Stimulated activated CD4-positive, alpha-beta T cell treated with anti-CD3 and anti-CD28 coated beads, Interleukin-2, amount 100 ng/mL, for 4 hours (primary cell): ENCODE measurements at regions not wholly inside any gene's neighbourhood (a gene's known extent, or its start where the extent isn't known, plus 50 kb on each side); places are given as distances from the start of the nearest gene placed in this dataset.

Source experiments
- DNase-seq: peaks from one replicate; pipeline ENCODE4 v3.0.0-alpha.2; 2020; ENCODE audit warnings: low read depth

DNA sequence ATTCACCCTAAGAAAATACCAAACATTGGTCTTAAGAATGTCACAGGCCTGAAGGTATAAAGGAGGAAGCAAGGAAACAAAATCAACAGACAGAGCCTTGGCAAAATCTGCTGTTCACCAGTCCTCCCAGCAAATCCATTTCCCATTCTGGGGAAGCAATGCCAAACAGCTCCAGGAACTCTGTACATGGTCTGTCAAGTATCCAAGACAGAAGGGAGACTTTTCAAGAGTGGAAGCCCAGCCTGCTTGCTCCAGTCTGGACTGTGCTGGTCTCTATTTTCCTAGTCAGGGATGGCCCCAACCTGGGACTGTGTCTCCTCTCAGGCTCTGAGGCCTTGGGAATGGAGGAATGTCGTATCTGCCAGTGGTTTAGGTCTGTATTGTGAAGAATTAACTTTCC lies 251.5 kb downstream of the DAD1 start:
- no peak for DNase-seq

- no peak for DNase-seq
Observed at GRCh38 chr14:22336031-22336430, 253.0 kb downstream of the DAD1 start.

GRCh38 chr14:22334627-22335026 lies 254.4 kb downstream of the DAD1 start:
- no peak for DNase-seq

DNA sequence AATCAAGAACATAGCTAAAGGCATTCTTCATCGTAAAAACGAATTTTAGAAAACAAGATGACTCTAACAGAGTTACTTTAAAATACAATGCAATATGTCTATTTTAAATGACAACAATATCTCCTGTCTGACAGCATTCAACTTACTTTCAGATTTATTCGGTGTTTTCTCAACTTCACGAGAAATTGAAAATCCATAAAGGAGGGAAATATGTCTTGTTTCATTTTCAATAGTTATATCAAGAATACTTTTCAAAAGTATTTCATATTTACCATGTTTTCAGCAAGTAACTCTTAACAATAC lies 254.8 kb downstream of the DAD1 start:
- DNase-seq: no peak

DNA sequence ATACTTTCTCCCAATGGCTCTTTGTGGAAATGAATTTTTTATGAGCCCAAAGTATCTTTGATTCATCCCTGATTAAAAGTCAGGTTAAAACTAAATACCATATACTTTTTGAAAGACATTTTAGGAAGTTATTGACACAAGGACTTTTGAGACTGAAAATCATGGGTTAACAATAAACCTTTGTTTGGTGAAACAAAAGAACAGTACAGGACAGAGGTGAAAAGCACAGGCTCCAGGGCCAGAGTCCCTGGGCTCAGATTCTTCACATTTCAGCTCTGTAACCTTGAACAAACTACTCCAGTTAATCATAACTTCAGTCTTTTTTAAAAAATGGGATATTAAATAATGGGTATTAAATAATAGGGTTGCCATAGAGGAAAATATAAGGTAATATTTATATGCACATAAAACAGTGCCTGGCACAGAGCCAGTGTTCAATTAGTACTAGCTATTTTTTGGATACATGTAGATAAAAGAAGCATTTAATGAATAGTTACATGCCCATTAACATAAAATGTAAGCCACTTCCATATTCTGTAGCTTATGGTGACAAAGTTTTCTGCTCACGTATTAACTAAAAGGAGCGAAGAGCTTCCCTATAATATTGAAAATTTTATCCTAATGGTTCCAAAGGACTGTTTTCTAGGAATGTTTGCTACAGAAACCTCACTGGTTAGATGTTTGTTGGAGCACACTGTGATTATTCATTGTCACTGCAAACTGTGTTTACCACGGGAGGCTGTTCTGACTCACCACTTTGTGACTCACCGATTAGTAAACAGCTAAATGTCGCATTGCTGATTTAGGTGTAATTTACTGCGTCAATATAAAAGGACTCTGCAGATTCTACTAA lies 255.4 kb downstream of the DAD1 start:
- DNase-seq: no peak

- no peak for DNase-seq
Observed at GRCh38 chr14:22332686-22333421, 256.2 kb downstream of the DAD1 start.

DNA sequence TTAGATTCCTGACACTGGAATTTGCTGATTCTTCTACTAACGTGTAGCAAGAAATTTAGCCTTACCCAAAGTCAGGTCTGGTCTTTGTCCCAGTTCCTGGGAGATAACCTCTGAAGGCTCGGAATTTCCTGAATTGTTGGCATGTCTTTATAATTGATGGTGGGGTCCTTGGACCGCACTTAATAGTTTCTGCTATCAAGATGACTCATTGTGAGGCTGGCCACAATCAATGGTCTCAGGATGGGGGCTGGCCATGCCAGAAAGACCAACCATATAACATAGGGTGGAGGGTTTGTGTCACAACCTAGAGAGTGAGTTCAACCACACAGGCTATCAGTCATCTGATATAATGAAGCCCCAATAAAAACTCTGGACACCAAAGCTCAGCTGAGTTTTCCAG lies 259.7 kb downstream of the DAD1 start:
- DNase-seq: no peak

GRCh38 chr14:22325676-22326400 lies 263.2 kb downstream of the DAD1 start:
- DNase-seq: no peak

GRCh38 chr14:22320362-22320750 lies 268.7 kb downstream of the DAD1 start:
- no peak for DNase-seq

DNA sequence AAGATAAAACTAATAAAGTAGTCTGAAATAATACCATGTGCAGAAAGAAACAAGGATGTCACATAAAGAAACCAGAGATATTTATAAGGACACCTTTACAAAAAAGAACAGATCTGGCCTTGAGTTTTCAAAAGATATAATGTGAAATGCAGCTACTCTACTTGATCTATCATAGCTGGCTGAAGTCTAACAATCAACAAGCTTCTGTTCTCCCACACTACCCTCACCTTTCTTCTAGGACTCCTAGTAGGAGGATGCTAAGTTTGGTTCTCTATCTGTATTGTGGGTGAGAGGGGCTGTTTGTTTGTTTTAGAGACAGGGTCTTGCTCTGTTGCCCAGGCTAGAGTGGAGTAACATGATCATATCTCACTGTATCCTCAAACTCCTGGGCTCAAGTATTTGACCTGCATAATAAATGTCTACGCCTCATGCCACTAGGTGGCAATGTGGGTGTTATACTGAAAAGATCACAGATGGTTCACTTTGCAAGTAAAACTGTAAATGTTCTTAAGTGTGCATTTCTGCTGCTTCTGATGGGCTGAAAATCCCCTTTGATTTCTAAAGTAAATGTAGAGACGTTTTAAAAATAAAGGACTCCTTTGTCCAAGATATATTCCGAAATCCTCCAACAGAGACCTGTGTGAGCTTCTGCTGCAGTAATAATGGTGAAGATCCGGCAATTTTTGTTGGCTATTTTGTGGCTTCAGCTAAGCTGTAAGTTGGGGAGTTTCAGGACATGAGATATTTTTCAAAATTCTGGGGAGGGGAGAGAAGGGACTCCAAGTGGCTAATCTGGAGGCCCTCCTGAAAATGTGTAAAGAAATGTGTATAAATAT lies 269.3 kb downstream of the DAD1 start:
- DNase-seq: no peak

- DNase-seq: no peak
Observed at GRCh38 chr14:22318951-22319350, 270.1 kb downstream of the DAD1 start.

GRCh38 chr14:22316473-22316872 lies 272.6 kb downstream of the DAD1 start:
- no peak for DNase-seq

GRCh38 chr14:22315336-22315735 lies 273.7 kb downstream of the DAD1 start:
- DNase-seq: no peak

DNA sequence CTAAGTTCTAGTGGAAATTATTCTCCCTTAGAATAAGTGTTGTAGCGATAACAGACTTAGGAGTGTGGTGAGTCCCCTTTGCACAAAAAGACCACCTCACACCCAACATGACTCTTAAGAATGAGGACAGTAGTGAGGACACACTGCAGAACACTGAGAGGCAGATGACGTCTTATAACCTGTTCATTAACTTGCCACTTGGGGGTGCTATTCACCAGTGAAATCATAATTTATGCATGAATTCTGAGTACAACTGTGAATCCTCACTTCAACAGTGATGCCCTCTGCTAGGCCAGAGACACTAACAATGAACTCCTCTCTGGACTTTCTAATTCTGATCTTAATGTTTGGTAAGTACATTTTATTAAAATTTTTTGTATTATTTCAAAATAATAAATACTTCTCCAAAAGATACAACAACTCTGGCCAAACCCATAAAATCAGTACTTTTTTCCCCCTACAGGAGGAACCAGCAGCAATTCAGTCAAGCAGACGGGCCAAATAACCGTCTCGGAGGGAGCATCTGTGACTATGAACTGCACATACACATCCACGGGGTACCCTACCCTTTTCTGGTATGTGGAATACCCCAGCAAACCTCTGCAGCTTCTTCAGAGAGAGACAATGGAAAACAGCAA lies 274.7 kb downstream of the DAD1 start:
- no peak for DNase-seq

DNA sequence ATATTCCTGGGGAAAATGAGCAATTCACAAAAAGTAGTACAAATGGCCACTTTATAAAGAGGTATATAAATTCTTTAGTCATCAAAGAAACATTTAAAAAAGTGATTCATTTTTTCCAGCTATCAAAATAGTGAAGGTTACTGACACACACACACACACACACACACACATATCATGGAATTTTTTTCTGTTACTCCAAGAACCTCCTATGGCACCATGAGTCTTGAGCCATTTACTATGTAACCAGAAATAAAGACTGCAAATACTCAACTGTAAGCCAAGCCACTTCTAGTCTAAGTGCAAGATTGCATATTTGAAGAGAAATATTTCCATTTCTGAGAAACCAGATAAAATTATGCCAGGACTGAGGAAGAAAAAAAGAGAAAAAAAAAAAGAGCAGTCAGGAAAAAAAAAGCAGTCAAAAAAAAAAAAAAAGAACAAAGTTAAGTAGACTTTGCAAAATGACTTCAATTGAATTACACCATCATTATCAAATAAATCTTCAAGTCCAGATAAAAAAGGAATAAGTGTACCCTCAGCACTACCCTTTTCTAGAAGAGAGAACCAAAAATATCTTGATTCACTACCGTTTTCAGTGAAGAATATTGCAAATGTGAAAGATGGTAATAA lies 275.7 kb downstream of the DAD1 start:
- no peak for DNase-seq

DNA sequence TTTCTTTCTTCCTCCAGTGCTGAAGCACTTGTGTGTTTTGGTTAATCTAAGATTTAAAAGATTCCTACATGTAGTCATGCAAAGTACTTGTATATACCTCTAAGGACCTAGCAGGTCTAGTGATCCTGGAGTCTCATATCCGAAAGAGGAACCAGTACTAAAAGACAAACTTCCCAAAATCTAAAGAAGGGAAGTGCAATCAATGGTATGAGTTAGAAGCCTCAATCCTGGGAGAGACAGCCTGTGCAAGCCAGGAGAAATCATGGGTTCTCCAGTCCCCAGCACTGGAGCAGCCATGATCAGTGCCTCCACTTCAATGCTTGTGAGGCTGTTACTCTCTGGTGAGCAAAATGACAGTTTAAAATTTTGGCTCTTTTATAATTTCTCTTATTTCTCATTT lies 277.4 kb downstream of the DAD1 start:
- DNase-seq: no peak

GRCh38 chr14:22305607-22306006 lies 283.4 kb downstream of the DAD1 start:
- DNase-seq: no peak

DNA sequence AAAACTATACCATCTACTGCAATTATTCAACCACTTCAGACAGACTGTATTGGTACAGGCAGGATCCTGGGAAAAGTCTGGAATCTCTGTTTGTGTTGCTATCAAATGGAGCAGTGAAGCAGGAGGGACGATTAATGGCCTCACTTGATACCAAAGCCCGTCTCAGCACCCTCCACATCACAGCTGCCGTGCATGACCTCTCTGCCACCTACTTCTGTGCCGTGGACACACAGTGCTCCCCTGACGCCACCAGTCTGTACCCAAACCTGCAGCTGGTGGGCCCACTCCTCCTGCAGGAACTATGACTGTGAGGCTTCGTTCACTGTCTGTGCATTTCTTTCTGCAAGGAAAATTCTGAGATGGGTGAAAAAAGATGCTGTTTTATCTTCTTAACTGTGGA lies 284.7 kb downstream of the DAD1 start:
- DNase-seq: no peak

- DNase-seq: no peak
Observed at GRCh38 chr14:22303589-22304195, 285.3 kb downstream of the DAD1 start.

DNA sequence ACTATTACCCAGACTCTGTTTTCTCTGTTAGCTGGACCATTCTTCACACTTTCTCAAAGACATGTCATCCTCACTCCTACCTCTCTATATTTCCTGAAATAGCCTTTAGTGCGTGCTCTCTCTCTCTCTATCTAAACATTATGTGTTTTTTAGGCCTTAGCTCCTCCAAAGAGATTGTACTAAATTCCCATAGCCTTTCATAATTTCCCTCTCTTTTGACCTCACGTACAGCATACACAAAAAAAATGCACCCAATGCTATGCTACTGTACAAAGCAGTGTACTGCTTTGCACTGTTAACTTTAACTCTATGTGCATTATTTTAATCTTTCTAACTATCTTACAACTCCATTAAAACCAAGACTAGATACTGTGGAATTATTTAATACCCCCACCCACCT lies 288.4 kb downstream of the DAD1 start:
- no peak for DNase-seq

GRCh38 chr14:22297376-22297775 lies 291.6 kb downstream of the DAD1 start:
- DNase-seq: no peak
